H9 (cell line): ENCODE measurements at regions not wholly inside any gene's neighbourhood (a gene's known extent, or its start where the extent isn't known, plus 50 kb on each side); places are given as distances from the start of the nearest gene placed in this dataset.

Experiments used
- DNase-seq: peaks from one replicate; pipeline ENCODE4 v3.0.0-alpha.2; 2017
- H2AFZ ChIP-seq: one replicate; pipeline ENCODE4 v1.6.1; 2013; ENCODE audit warnings: mild to moderate bottlenecking, low read length, control low read depth, moderate library complexity
- H2AK5ac ChIP-seq: 2 replicates; pipeline ENCODE4 v1.6.1; 2013; ENCODE audit warnings: low read length, control low read depth, mixed read lengths; ENCODE audit not compliant: insufficient read length
- H2BK120ac ChIP-seq: one replicate; pipeline ENCODE4 v1.6.1; 2013; ENCODE audit warnings: low read depth, mild to moderate bottlenecking, low read length, control low read depth, inconsistent platforms; ENCODE audit not compliant: poor library complexity, severe bottlenecking
- H2BK12ac ChIP-seq: 2 replicates; pipeline ENCODE4 v1.6.1; 2013; ENCODE audit warnings: low read length, control low read depth, mixed read lengths, low read depth; ENCODE audit not compliant: insufficient read length
- H2BK15ac ChIP-seq: 2 replicates; pipeline ENCODE4 v1.6.1; 2013; ENCODE audit warnings: low read depth, low read length, control low read depth
- H2BK20ac ChIP-seq: one replicate; pipeline ENCODE4 v1.6.1; 2013; ENCODE audit warnings: low read depth, mild to moderate bottlenecking, low read length, control low read depth, inconsistent platforms; ENCODE audit not compliant: poor library complexity, severe bottlenecking
- H2BK5ac ChIP-seq: 2 replicates; pipeline ENCODE4 v1.6.1; 2013; ENCODE audit warnings: low read length, control low read depth, mixed read lengths; ENCODE audit not compliant: insufficient read length
- H3K14ac ChIP-seq: 2 replicates; pipeline ENCODE4 v1.6.1; 2013; ENCODE audit warnings: low read length, control low read depth; ENCODE audit not compliant: insufficient read depth
- H3K18ac ChIP-seq: 2 replicates; pipeline ENCODE4 v1.6.1; 2013; ENCODE audit warnings: low read depth, mild to moderate bottlenecking, mixed read lengths, low read length, control low read depth; ENCODE audit not compliant: insufficient read length
- H3K23ac ChIP-seq: 2 replicates; pipeline ENCODE4 v1.6.1; 2013; ENCODE audit warnings: low read length, control low read depth, mixed read lengths, low read depth; ENCODE audit not compliant: insufficient read length
- H3K23me2 ChIP-seq: 2 replicates; pipeline ENCODE4 v1.6.1; 2013; ENCODE audit warnings: low read depth, mild to moderate bottlenecking, mixed read lengths, low read length, control low read depth; ENCODE audit not compliant: insufficient read length, poor library complexity, severe bottlenecking
- H3K27ac ChIP-seq: 2 replicates; pipeline ENCODE4 v1.5.1; 2013; ENCODE audit warnings: low read length, control low read depth, mixed read lengths, low read depth; ENCODE audit not compliant: insufficient read length
- H3K27me3 ChIP-seq: 2 replicates; pipeline ENCODE4 v1.6.1; 2013; ENCODE audit warnings: low read length, control low read depth, inconsistent platforms; ENCODE audit not compliant: insufficient read depth
- H3K4ac ChIP-seq: 2 replicates; pipeline ENCODE4 v1.6.1; 2013; ENCODE audit warnings: low read depth, mild to moderate bottlenecking, control low read depth, inconsistent platforms, low read length, moderate library complexity
- H3K4me1 ChIP-seq: 2 replicates; pipeline ENCODE4 v1.6.1; 2013; ENCODE audit warnings: low read length, control low read depth, inconsistent platforms; ENCODE audit not compliant: insufficient read depth
- H3K4me2 ChIP-seq: 2 replicates; pipeline ENCODE4 v1.6.1; 2013; ENCODE audit warnings: low read length, control low read depth, mixed read lengths; ENCODE audit not compliant: insufficient read length, insufficient read depth
- H3K56ac ChIP-seq: 2 replicates; pipeline ENCODE4 v1.6.1; 2013; ENCODE audit warnings: low read depth, mild to moderate bottlenecking, mixed read lengths, low read length, control low read depth; ENCODE audit not compliant: insufficient read length
- H3K79me1 ChIP-seq: 2 replicates; pipeline ENCODE4 v1.6.1; 2013; ENCODE audit warnings: low read depth, mild to moderate bottlenecking, moderate library complexity, low read length, control low read depth, inconsistent platforms; ENCODE audit not compliant: insufficient read depth, poor library complexity, severe bottlenecking
- H3K79me2 ChIP-seq: 2 replicates; pipeline ENCODE4 v1.6.1; 2013; ENCODE audit warnings: low read length, control low read depth, inconsistent platforms; ENCODE audit not compliant: insufficient read depth
- H3K9ac ChIP-seq: 2 replicates; pipeline ENCODE4 v1.6.1; 2013; ENCODE audit warnings: low read length, control low read depth, mixed read lengths; ENCODE audit not compliant: insufficient read length; ENCODE audit errors: extremely low read depth
- H3K9me3 ChIP-seq: one replicate; pipeline ENCODE4 v1.6.1; 2013; ENCODE audit warnings: low read depth, low read length, inconsistent platforms; ENCODE audit not compliant: control insufficient read depth
- H3T11ph ChIP-seq: one replicate; pipeline ENCODE4 v1.6.1; 2013; ENCODE audit warnings: mild to moderate bottlenecking, low read length, control low read depth, inconsistent platforms
- H4K20me1 ChIP-seq: one replicate; pipeline ENCODE4 v1.6.1; 2013; ENCODE audit not compliant: control insufficient read depth, insufficient read length, insufficient read depth
- H4K5ac ChIP-seq: 2 replicates; pipeline ENCODE4 v1.6.1; 2013; ENCODE audit warnings: low read depth, mild to moderate bottlenecking, mixed read lengths, low read length, control low read depth; ENCODE audit not compliant: insufficient read length
- H4K8ac ChIP-seq: replicated peaks from 2 replicates; pipeline ENCODE4 v1.6.1; 2013; ENCODE audit warnings: low read length, control low read depth, mixed read lengths, low read depth; ENCODE audit not compliant: insufficient read length
- H4K91ac ChIP-seq: 2 replicates; pipeline ENCODE4 v1.6.1; 2013; ENCODE audit warnings: low read depth, mild to moderate bottlenecking, moderate library complexity, mixed read lengths, low read length, control low read depth; ENCODE audit not compliant: insufficient read length
- H3K27ac Mint-ChIP-seq, 3 experiments: 2 replicates in 2 of 3; 3 replicates in 1 of 3; pipeline ENCODE4 v1.8.0; 2020 to 2021; ENCODE audit warnings: mixed read lengths in 3 of 3, mild to moderate bottlenecking in 1 of 3, moderate library complexity in 1 of 3
- H3K27me3 Mint-ChIP-seq: 2 replicates; pipeline ENCODE4 v1.8.0; 2021; ENCODE audit warnings: low read depth, mild to moderate bottlenecking, moderate library complexity, mixed read lengths
- H3K36me3 Mint-ChIP-seq, 3 experiments: 2 replicates in 2 of 3; 3 replicates in 1 of 3; pipeline ENCODE4 v1.8.0; 2020 to 2021; ENCODE audit warnings: low read depth in 3 of 3, mixed read lengths in 3 of 3; ENCODE audit not compliant: insufficient read depth in 1 of 3
- H3K4me1 Mint-ChIP-seq, 2 experiments: 2 replicates each; pipeline ENCODE4 v1.8.0; 2020; ENCODE audit warnings: mixed read lengths in 2 of 2
- H3K4me3 Mint-ChIP-seq, 2 experiments: 2 replicates in 1 of 2; 3 replicates in 1 of 2; pipeline ENCODE4 v1.8.0; 2020 to 2021; ENCODE audit warnings: mild to moderate bottlenecking in 2 of 2, mixed read lengths in 2 of 2, moderate library complexity in 1 of 2
- H3K9me3 Mint-ChIP-seq, 2 experiments: 2 replicates in 1 of 2; 3 replicates in 1 of 2; pipeline ENCODE4 v1.8.0; 2020; ENCODE audit warnings: mild to moderate bottlenecking in 2 of 2, mixed read lengths in 2 of 2, moderate library complexity in 1 of 2
- CTCF ChIP-seq: fragments of 200-600 bp; sonication (generic); conservative IDR thresholded peaks from 3 replicates; pipeline ENCODE4 v1.8.0; 2021; ENCODE audit warnings: antibody characterized with exemption, mild to moderate bottlenecking
- WGBS: extraction: QIAGEN DNeasy Blood & Tissue Kit; methylation state at CpG from one replicate; pipeline ENCODE4 v1.1.7; 2013; ENCODE audit warnings: missing lambda C conversion rate, low lambda C conversion rate, mixed read lengths; ENCODE audit not compliant: insufficient read length; ENCODE audit errors: extremely low coverage; 5-methylcytosine and 5-hydroxymethylcytosine counted together

DNA sequence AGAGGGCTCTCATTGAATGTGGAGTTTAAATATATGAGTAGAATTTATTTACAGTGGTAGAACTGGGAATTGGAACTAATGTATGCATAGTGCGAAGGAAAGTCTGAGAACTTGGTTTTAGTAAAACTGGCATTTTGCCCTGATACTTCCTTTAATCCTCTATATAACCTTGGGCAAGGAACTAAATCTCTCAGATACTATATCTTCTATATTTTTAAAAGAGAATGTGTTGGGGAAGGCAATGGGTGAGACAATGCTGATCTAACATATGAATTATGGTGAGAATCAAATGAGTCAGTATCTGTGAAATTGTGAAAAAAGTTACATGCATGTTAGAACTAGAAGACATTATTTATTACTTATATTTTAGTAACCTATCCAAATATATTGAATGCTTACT, 2109.4 kb upstream of the PIK3C3 start:
- H3K27ac ChIP-seq: no peak overlapping the region
- no peak overlapping the region for H2BK20ac ChIP-seq
- H3T11ph ChIP-seq: no peak overlapping the region
- H3K4me1 ChIP-seq: 0 out of 2 replicates have a peak, but pooled peaks cover 2% of the 10 kb centered on the region
- no peak for TF ChIP-seq CTCF
- H3K23ac ChIP-seq: no peak overlapping the region
- no peak overlapping the region for H3K14ac ChIP-seq
- Mint-ChIP-seq H3K4me3 (no peak overlapping the region), H3K4me1 (peaks cover 30 to 36% of the 10 kb centered on the region in 2 experiments), H3K27me3 (peaks cover 16% of the 10 kb centered on the region), H3K36me3 (no peaks in the 10 kb centered on the region), H3K9me3 (no peaks in the 10 kb centered on the region), H3K27ac (no peak overlapping the region)
- H3K79me1 ChIP-seq: no peaks in the 10 kb centered on the region
- no peak overlapping the region for H4K5ac ChIP-seq
- H3K56ac ChIP-seq: no peak overlapping the region
- no peaks in the 10 kb centered on the region for H4K20me1 ChIP-seq
- no peak overlapping the region for H2BK5ac ChIP-seq
- no peak overlapping the region for H2BK120ac ChIP-seq
- no peak overlapping the region for H4K91ac ChIP-seq
- H3K4me2 ChIP-seq: no peak overlapping the region
- no CpG with 5 or more reads among the region's 1 CpG for WGBS
- DNase-seq: no peak
- no peaks in the 10 kb centered on the region for H3K79me2 ChIP-seq
- H4K8ac ChIP-seq: no peak overlapping the region
- H2AK5ac ChIP-seq: no peak overlapping the region
- no peak overlapping the region for H2BK15ac ChIP-seq
- no peaks in the 10 kb centered on the region for H3K9me3 ChIP-seq
- H3K27me3 ChIP-seq: no peaks in the 10 kb centered on the region; the same call in 1 of the 2 replicates
- peaks cover 4% of the 10 kb centered on the region for H3K23me2 ChIP-seq
- no peak overlapping the region for H3K18ac ChIP-seq
- H2AFZ ChIP-seq: no peak overlapping the region
- no peak overlapping the region for H2BK12ac ChIP-seq
- no peak overlapping the region for H3K4ac ChIP-seq
- no peak overlapping the region for H3K9ac ChIP-seq
